ENCODE measurements at regions not wholly inside any gene's neighbourhood (a gene's known extent, or its start where the extent isn't known, plus 50 kb on each side); places are given as distances from the start of the nearest gene placed in this dataset.

GRCh38 chr12:75960954-75961661, 70.5 kb downstream of the PHLDA1 start:
- FAIRE-seq (no peak), DNase-seq (ENCODE audit: insufficient read length, low spot score) (no peak)
- TF ChIP-seq CTCF (IDR thresholded peaks at IDR 0.05; ENCODE audit: insufficient read depth, missing control alignments), result no peak

GRCh38 chr12:75960086-75960910, 71.3 kb downstream of the PHLDA1 start:
- TF ChIP-seq CTCF (IDR thresholded peaks at IDR 0.05; ENCODE audit: insufficient read depth, missing control alignments), result no peak
- no peak for DNase-seq (ENCODE audit: insufficient read length, low spot score)
- no peak for FAIRE-seq

GRCh38 chr12:75959506-75959905, 72.1 kb downstream of the PHLDA1 start:
- FAIRE-seq, result no peak
- TF ChIP-seq CTCF (IDR thresholded peaks at IDR 0.05; ENCODE audit: insufficient read depth, missing control alignments), result no peak
- DNase-seq (ENCODE audit: insufficient read length, low spot score), result no peak

- no peak for DNase-seq (ENCODE audit: insufficient read length, low spot score)
- TF ChIP-seq CTCF (IDR thresholded peaks at IDR 0.05; ENCODE audit: insufficient read depth, missing control alignments), result no peak
- no peak for FAIRE-seq
These were observed 72.5 kb downstream of the PHLDA1 start for GRCh38 chr12:75959060-75959459.

- TF ChIP-seq CTCF (IDR thresholded peaks at IDR 0.05; ENCODE audit: insufficient read depth, missing control alignments), result no peak
- no peak for FAIRE-seq
These were observed 76.3 kb downstream of the PHLDA1 start for GRCh38 chr12:75955251-75955650.

GRCh38 chr12:75954749-75955148, 76.8 kb downstream of the PHLDA1 start:
- FAIRE-seq (no peak), DNase-seq (ENCODE audit: insufficient read length, low spot score) (no peak)
- no peak for TF ChIP-seq CTCF (IDR thresholded peaks at IDR 0.05; ENCODE audit: insufficient read depth, missing control alignments)

More at GRCh38 chr12:75955251-75955650, 76.3 kb downstream of the PHLDA1 start:
- no peak for DNase-seq (ENCODE audit: insufficient read length, low spot score)

GRCh38 chr12:75954041-75954440, 77.5 kb downstream of the PHLDA1 start:
- no peak for FAIRE-seq
- no peak for DNase-seq (ENCODE audit: insufficient read length, low spot score)
- TF ChIP-seq CTCF (IDR thresholded peaks at IDR 0.05; ENCODE audit: insufficient read depth, missing control alignments), result no peak
